RWPE1 (cell line): ENCODE measurements at regions not wholly inside any gene's neighbourhood (a gene's known extent, or its start where the extent isn't known, plus 50 kb on each side); places are given as distances from the start of the nearest gene placed in this dataset.
"Not testable (repeated sequence)": the region's sequence is repeated elsewhere in the genome, so short reads cannot be mapped to it uniquely, and the experiment has no call there.

Experiments
- CTCF ChIA-PET: fragments of 350-600 bp; sonication (Branson Sonifier 250); formaldehyde crosslinking; extraction: SDS; loops from one replicate; lab custom pipeline; 2021; lab: Yijun Ruan, JAX
- POLR2A ChIA-PET: fragments of 400-600 bp; formaldehyde crosslinking; extraction: SDS; loops from one replicate; lab custom pipeline; 2020; ENCODE audit warnings: antibody characterized with exemption; ENCODE audit not compliant: low non-redundant PET; lab: Yijun Ruan, JAX
- DNase-seq: peaks from one replicate; pipeline ENCODE4 v3.0.0; 2012; ENCODE audit warnings: low spot score
- H3K27ac ChIP-seq: fragments of 450-650 bp; 2 replicates; pipeline ENCODE4 v1.5.1; 2017
- TF ChIP-seq, protein P1 (sequence below): fragments of 450-650 bp; conservative IDR thresholded peaks from 2 replicates; pipeline ENCODE4 v1.5.1; 2017; ENCODE audit warnings: low read depth, mild to moderate bottlenecking

DNA sequence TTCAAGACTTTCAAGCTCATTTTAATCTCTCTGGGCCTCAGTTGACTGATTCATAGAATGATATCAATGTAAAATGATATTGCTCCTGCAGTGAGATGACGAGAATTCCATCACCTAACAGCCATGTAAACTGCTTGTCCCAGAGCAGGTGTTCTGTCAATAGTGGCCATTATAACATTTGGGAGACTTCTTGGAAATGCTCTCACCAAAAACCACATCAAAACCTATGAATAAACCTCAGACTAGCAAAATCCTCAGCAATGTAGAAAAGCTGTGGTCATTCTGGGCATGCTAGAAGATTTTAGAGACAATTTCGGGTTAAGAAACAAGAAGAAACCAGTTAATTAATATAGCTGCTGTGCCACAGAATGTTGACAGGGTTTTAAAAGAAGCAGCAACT lies 225.4 kb downstream of the FRK start:
- POLR2A ChIA-PET: no interaction called here
- H3K27ac ChIP-seq: no peak overlapping the region
- CTCF ChIA-PET: interaction anchor here (0.7 kb wide), 1 partner anchor 81 kb away, joined by 5 read pairs; no protein-coding TSS in a partner anchor
- DNase-seq: no peak
- TF ChIP-seq, protein P1, sequence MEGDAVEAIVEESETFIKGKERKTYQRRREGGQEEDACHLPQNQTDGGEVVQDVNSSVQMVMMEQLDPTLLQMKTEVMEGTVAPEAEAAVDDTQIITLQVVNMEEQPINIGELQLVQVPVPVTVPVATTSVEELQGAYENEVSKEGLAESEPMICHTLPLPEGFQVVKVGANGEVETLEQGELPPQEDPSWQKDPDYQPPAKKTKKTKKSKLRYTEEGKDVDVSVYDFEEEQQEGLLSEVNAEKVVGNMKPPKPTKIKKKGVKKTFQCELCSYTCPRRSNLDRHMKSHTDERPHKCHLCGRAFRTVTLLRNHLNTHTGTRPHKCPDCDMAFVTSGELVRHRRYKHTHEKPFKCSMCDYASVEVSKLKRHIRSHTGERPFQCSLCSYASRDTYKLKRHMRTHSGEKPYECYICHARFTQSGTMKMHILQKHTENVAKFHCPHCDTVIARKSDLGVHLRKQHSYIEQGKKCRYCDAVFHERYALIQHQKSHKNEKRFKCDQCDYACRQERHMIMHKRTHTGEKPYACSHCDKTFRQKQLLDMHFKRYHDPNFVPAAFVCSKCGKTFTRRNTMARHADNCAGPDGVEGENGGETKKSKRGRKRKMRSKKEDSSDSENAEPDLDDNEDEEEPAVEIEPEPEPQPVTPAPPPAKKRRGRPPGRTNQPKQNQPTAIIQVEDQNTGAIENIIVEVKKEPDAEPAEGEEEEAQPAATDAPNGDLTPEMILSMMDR: no peak

DNA sequence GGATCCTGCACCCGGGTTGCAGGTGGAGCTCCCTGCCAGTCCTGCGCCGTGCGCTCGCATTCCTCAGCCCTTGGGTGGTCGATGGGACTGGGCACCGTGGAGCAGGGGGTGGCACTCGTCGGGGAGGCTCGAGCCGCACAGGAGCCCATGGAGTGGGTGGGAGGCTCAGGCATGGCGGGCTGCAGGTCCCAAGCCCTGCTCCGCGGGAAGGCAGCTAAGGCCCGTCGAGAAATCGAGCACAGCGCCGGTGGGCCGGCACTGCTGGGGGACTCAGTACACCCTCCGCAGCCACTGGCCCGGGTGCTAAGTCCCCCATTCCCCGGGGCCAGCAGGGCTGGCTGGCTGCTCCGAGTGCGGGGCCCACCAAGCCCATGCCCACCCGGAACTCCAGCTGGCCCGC lies 226.1 kb downstream of the FRK start:
- POLR2A ChIA-PET, H3K27ac ChIP-seq, DNase-seq: not testable (repeated sequence)
- CTCF ChIA-PET: interaction anchor here (0.6 to 0.7 kb wide), 2 partner anchors 82 to 251 kb away, joined by 3 to 5 read pairs; no protein-coding TSS in a partner anchor

DNA sequence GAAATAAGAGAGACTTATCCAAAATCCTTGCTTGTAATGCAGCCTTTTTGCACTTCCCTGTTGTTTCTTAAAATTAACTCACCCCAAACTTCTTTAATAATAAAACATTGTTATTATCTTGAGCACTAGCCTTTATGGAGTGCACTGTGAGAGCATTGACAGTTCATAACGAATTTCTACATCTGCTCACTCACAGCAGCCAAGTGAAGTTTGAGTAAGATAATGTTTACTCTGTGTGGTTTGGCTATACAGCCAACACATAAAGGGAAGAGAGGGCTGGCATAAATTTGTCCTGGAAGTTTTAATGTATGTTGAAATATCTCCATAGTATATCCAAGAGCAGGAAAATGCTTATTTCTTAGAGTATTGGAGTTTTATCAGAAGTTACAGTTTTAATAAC lies 227.9 kb downstream of the FRK start:
- H3K27ac ChIP-seq: no peak overlapping the region
- TF ChIP-seq, protein P1: no peak
- ChIA-PET POLR2A (no interaction called here), CTCF (no interaction called here)
- no peak for DNase-seq

DNA sequence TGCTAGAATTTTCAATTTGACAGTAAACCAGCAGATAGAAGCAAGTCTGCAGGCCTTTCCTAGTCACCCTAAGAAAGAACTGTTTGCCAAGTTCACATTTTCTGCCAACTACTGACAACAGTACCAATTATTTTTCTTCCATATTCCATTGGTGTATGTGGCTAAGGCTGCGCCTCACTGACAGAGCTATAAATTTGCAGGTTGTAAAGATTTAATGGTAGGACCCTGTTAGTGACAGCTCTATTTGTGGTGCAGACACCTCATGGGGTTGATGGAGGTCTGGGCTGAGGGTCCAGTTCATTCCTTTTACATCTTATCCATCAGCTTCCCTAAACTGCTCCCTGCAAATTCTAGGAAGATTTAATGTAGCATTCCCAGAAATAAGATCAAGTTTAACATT lies 228.5 kb downstream of the FRK start:
- ChIA-PET CTCF (no interaction called here), POLR2A (no interaction called here)
- TF ChIP-seq, protein P1: no peak
- DNase-seq: no peak
- H3K27ac ChIP-seq: no peak overlapping the region

DNA sequence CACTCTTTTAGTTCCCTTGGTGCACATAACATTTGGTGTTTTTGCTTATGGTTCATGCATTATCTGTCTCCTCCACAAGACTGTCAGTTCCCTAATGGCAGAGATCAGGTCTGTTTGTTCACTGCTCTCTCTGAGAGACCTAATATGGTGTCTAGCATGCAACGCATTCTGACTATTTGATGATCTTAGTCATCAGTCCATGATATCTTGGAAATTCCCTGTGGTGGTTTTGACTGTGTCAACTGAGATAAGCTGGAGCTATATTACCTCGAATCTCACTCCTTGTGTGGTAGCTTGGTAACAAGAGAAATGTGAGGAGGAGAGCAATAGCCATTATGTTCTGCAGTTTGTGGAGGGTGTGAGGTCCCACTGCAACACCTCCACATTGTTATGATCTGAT lies 229.8 kb downstream of the FRK start:
- no peak overlapping the region for H3K27ac ChIP-seq
- POLR2A ChIA-PET: no interaction called here
- TF ChIP-seq, protein P1: no peak
- DNase-seq: no peak
- CTCF ChIA-PET: interaction anchor here (0.8 kb wide), 1 partner anchor 8 kb away, joined by 5 read pairs; no protein-coding TSS in a partner anchor

DNA sequence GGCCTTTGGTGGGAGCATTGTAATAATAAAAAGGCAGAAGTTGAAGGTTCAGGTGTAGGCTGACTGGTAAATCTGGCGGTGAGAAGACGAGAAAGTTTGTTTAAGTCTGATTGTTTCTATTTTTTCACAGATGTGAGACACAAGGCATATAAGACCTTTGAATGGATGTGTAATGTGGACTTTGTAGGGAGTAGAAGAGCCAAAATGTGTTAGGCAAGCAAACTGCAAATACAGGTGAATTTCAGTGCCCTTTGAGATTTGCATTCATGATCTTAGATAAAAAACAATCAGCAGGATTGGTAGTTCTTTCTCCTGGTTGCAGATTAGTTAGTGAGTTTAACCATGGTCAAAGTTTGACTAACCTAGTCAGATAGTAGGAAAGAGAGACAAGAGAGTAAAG lies 238.9 kb downstream of the FRK start:
- TF ChIP-seq, protein P1: no peak
- ChIA-PET POLR2A (no interaction called here), CTCF (no interaction called here)
- no peak for DNase-seq
- H3K27ac ChIP-seq: no peak overlapping the region

DNA sequence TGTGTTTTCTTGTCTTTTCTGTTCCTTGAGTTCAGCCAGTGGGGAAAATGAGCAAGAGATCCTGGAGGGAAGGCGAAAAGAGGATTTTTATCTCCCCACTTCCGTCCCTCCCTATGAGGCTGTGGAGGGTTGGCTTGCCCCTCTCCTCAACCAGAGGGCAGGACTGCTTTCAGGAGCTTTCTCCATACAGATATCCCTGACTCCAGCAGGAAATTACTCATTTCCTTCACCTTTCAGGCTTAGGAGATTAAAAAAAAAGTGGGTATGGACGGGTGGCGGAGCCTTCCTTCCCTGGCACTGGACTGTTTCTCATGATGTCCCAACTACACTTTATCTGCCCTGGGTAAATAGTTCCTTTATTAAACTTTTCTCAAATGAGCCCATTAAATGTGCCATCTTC lies 241.2 kb downstream of the FRK start:
- CTCF ChIA-PET: no interaction called here

More for the DNA sequence above, 241.2 kb downstream of the FRK start:
- no peak overlapping the region for H3K27ac ChIP-seq
- no peak for DNase-seq
- POLR2A ChIA-PET: no interaction called here
- TF ChIP-seq, protein P1: no peak
